ENCODE measurements at regions not wholly inside any gene's neighbourhood (a gene's known extent, or its start where the extent isn't known, plus 50 kb on each side); places are given as distances from the start of the nearest gene placed in this dataset.

DNA sequence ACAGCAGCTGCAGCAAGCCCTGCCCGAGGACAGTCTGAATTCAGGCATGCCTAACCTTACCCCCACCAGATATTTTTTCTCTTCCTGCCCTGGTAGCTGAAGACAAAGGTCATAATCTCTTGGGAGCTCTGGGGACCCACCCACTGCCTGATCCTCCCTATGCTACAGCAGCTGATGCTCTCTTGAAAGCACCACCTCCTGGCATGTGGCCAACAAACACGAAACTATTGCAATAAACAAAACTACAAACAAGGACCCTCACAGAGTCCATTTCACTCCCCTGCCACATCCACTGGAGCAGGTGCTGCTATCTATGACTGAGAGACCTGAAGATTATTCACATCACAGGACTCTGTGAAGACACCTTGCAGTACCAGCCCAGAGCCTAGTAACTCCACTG is 238.5 kb upstream of the HS3ST5 start:
- TF ChIP-seq, protein P1, sequence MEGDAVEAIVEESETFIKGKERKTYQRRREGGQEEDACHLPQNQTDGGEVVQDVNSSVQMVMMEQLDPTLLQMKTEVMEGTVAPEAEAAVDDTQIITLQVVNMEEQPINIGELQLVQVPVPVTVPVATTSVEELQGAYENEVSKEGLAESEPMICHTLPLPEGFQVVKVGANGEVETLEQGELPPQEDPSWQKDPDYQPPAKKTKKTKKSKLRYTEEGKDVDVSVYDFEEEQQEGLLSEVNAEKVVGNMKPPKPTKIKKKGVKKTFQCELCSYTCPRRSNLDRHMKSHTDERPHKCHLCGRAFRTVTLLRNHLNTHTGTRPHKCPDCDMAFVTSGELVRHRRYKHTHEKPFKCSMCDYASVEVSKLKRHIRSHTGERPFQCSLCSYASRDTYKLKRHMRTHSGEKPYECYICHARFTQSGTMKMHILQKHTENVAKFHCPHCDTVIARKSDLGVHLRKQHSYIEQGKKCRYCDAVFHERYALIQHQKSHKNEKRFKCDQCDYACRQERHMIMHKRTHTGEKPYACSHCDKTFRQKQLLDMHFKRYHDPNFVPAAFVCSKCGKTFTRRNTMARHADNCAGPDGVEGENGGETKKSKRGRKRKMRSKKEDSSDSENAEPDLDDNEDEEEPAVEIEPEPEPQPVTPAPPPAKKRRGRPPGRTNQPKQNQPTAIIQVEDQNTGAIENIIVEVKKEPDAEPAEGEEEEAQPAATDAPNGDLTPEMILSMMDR (IDR thresholded peaks at IDR 0.05; ENCODE audit: low read depth, low read length) = no peak
- no peak for TF ChIP-seq POLR2A (IDR thresholded peaks at IDR 0.05; ENCODE audit: extremely low read depth, insufficient read length)

Measured in NB4 (cell line).